ENCODE measurements at regions not wholly inside any gene's neighbourhood (a gene's known extent, or its start where the extent isn't known, plus 50 kb on each side); places are given as distances from the start of the nearest gene placed in this dataset.
A peak's percentile ranks its signal among the peaks of the same experiment; 100 is the strongest.

DNA sequence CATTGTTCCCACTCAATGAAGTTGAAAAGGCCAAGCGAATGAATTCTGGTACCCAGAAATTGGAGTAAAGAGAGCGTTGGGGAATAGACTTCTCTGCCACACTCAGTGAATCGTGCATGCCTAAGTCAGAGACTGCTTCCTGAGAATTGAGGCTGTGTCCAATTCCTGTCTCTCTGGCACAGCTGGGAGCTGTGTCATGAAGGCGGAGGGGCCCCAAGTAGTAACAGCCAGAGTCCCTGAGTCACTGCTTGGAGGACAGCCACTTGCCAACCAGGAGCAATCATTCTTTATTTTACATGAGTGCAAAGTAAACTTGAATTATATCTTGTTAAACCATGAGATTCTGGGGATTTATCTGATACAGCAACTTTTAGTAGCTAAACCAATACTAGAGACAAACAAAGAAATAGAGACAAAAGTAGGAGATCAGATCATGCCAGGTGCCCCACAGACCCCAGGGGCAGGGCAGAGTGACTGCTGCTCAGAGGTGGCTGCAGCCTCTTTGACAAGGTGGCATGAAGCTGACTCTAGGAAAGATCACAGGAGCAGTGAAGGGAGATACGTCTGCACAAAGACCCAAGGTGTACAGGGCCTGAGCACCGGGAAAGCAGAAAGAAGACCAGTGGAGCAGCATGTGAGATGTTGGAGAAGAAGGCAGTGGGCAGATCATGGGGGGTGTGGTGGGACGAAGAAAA lies 246.0 kb downstream of the GADD45G start:
- no peaks in the 10 kb centered on the region for H3K79me1 ChIP-seq (ENCODE audit: low read depth, low read length)
- H3K18ac ChIP-seq (ENCODE audit: low read length) = no peak overlapping the region
- 100% methylated on average over 1 of the region's 7 CpGs; no CpG with 5 or more reads in 1 of the 2 donors for WGBS, 2 donors (ENCODE audit: extremely low coverage in 2 of 2, insufficient read length in 2 of 2, insufficient replicate concordance in 1 of 2)

DNA sequence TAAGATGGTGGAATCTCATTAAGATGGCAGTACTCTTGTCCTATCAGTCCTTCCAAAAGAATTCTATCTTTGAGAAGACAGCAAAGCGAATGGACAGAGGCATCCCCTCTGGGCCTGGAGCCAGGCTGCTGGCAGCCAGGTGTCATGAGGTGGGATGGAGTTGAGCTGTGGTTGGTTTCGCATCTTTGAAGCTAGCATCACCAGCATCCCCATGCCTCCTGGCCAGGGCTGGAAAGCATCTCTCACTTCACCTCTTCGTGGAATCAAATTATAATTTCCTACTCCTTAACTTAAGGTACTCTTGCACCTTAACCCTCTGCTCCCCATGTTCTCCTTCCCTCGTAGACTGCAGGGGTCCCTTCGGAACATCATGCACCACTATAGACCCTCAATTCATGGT lies 248.3 kb downstream of the GADD45G start:
- no CpG with 5 or more reads among the region's 5 CpGs for WGBS, 2 donors (ENCODE audit: extremely low coverage in 2 of 2, insufficient read length in 2 of 2, insufficient replicate concordance in 1 of 2)
- DNase-seq (ENCODE audit: low spot score) = no peak

More for the DNA sequence above, 246.0 kb downstream of the GADD45G start:
- Histone ChIP-seq H2BK120ac (ENCODE audit: low read depth, low read length) (no peak overlapping the region), H4K8ac (ENCODE audit: low read depth, low read length) (no peak overlapping the region), H2AFZ (ENCODE audit: low read length) (no peak overlapping the region), H3K4me2 (ENCODE audit: insufficient read depth, low read length, poor library complexity, severe bottlenecking) (no peak overlapping the region), H3K9me3 (replicated peaks in 1 of 2; ENCODE audit: control insufficient read depth in 2 of 2, insufficient read depth in 1 of 2, low read depth in 1 of 2, low read length in 2 of 2) (peaks cover 0 to 4% of the 10 kb centered on the region in 2 donors), H3K4me3 (ENCODE audit: low read length in 2 of 2) (peak overlapping the region in 1 of 2 donors; percentile 17), H2BK5ac (ENCODE audit: low read length) (no peak overlapping the region), H2BK12ac (ENCODE audit: low read length) (no peak overlapping the region), H2AK5ac (ENCODE audit: low read depth, low read length) (no peak overlapping the region), H2BK15ac (ENCODE audit: low read length) (no peak overlapping the region), H4K91ac (ENCODE audit: low read depth, low read length, poor library complexity) (no peak overlapping the region), H3K27me3 (ENCODE audit: control insufficient read depth in 3 of 3, insufficient read depth in 3 of 3, low read depth in 1 of 3, low read length in 3 of 3) (no peaks in the 10 kb centered on the region), H3K9ac (ENCODE audit: low read depth, low read length, poor library complexity) (no peak overlapping the region), H3K4ac (ENCODE audit: low read length) (no peak overlapping the region), H3K27ac (replicated peaks; ENCODE audit: low read length) (no peak overlapping the region), H3K23ac (ENCODE audit: low read depth, low read length, poor library complexity) (no peak overlapping the region), H3K14ac (ENCODE audit: low read length) (no peak overlapping the region), H3K36me3 (replicated peaks in 1 of 2; ENCODE audit: control insufficient read depth in 2 of 2, insufficient read depth in 2 of 2, low read length in 2 of 2) (no peaks in the 10 kb centered on the region), H3K4me1 (ENCODE audit: control insufficient read depth in 2 of 2, insufficient read depth in 1 of 2, low read depth in 1 of 2, low read length in 2 of 2) (no peaks in the 10 kb centered on the region)
- DNase-seq (ENCODE audit: low spot score) = no peak

DNA sequence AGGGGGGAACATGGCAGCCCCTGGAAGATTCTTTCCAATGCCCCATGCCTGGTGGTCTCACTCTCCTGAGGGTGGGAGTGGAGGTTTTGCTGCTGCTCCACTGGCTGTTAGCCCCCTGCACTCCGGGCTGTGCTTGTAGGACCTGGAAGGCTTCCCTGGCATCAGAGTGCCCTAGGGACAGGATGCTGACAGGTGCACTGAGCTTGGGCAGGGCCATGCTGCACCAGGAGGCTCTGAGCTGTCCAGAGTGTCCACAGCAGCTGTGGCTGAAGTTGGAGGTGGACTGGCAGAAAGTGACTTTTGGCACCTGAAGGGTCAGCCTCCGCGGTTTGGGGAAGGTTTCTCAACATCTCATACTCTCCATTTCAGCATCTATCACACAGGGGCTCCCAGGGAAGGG lies 249.1 kb downstream of the GADD45G start:
- H3K4me2 ChIP-seq (ENCODE audit: insufficient read depth, low read length, poor library complexity, severe bottlenecking) = no peak overlapping the region
- H2AFZ ChIP-seq (ENCODE audit: low read length) = no peak overlapping the region
- H3K9me3 ChIP-seq (replicated peaks in 1 of 2; ENCODE audit: control insufficient read depth in 2 of 2, insufficient read depth in 1 of 2, low read depth in 1 of 2, low read length in 2 of 2) = peaks cover 0 to 2% of the 10 kb centered on the region in 2 donors
- peak overlapping the region; percentile 75 for H3K18ac ChIP-seq (ENCODE audit: low read length)
- H2AK5ac ChIP-seq (ENCODE audit: low read depth, low read length) = peak overlapping the region; percentile 50
- no peak overlapping the region for H4K8ac ChIP-seq (ENCODE audit: low read depth, low read length)
- H3K36me3 ChIP-seq (replicated peaks in 1 of 2; ENCODE audit: control insufficient read depth in 2 of 2, insufficient read depth in 2 of 2, low read length in 2 of 2) = no peaks in the 10 kb centered on the region
- H3K23ac ChIP-seq (ENCODE audit: low read depth, low read length, poor library complexity) = no peak overlapping the region
- H3K27me3 ChIP-seq (ENCODE audit: control insufficient read depth in 3 of 3, insufficient read depth in 3 of 3, low read depth in 1 of 3, low read length in 3 of 3) = no peaks in the 10 kb centered on the region
- H3K4ac ChIP-seq (ENCODE audit: low read length) = no peak overlapping the region
- no peaks in the 10 kb centered on the region for H3K79me1 ChIP-seq (ENCODE audit: low read depth, low read length)
- WGBS, 2 donors (ENCODE audit: extremely low coverage in 2 of 2, insufficient read length in 2 of 2, insufficient replicate concordance in 1 of 2) = no CpG with 5 or more reads among the region's 3 CpGs
- no peak for DNase-seq (ENCODE audit: low spot score)
- no peak overlapping the region for H2BK5ac ChIP-seq (ENCODE audit: low read length)
- no peak overlapping the region for H4K91ac ChIP-seq (ENCODE audit: low read depth, low read length, poor library complexity)
- no peak overlapping the region for H2BK120ac ChIP-seq (ENCODE audit: low read depth, low read length)
- no peaks in the 10 kb centered on the region for H3K4me1 ChIP-seq (ENCODE audit: control insufficient read depth in 2 of 2, insufficient read depth in 1 of 2, low read depth in 1 of 2, low read length in 2 of 2)
- peak overlapping the region; percentile 46 for H2BK12ac ChIP-seq (ENCODE audit: low read length)
- no peak overlapping the region for H2BK15ac ChIP-seq (ENCODE audit: low read length)
- no peak overlapping the region for H3K27ac ChIP-seq (replicated peaks; ENCODE audit: low read length)
- no peak overlapping the region for H3K14ac ChIP-seq (ENCODE audit: low read length)
- H3K9ac ChIP-seq (ENCODE audit: low read depth, low read length, poor library complexity) = no peak overlapping the region
- no peak overlapping the region for H3K4me3 ChIP-seq (ENCODE audit: low read length in 2 of 2)

More for the DNA sequence above, 248.3 kb downstream of the GADD45G start:
- H2BK5ac ChIP-seq (ENCODE audit: low read length) = no peak overlapping the region
- H3K79me1 ChIP-seq (ENCODE audit: low read depth, low read length) = no peaks in the 10 kb centered on the region
- no peaks in the 10 kb centered on the region for H3K27me3 ChIP-seq (ENCODE audit: control insufficient read depth in 3 of 3, insufficient read depth in 3 of 3, low read depth in 1 of 3, low read length in 3 of 3)
- H3K18ac ChIP-seq (ENCODE audit: low read length) = no peak overlapping the region
- H3K14ac ChIP-seq (ENCODE audit: low read length) = no peak overlapping the region
- H2BK12ac ChIP-seq (ENCODE audit: low read length) = no peak overlapping the region
- no peak overlapping the region for H3K23ac ChIP-seq (ENCODE audit: low read depth, low read length, poor library complexity)
- H3K4me2 ChIP-seq (ENCODE audit: insufficient read depth, low read length, poor library complexity, severe bottlenecking) = no peak overlapping the region
- H3K4ac ChIP-seq (ENCODE audit: low read length) = no peak overlapping the region
- no peak overlapping the region for H2BK120ac ChIP-seq (ENCODE audit: low read depth, low read length)
- H2AK5ac ChIP-seq (ENCODE audit: low read depth, low read length) = no peak overlapping the region
- no peaks in the 10 kb centered on the region for H3K36me3 ChIP-seq (replicated peaks in 1 of 2; ENCODE audit: control insufficient read depth in 2 of 2, insufficient read depth in 2 of 2, low read length in 2 of 2)
- no peak overlapping the region for H2BK15ac ChIP-seq (ENCODE audit: low read length)
- H4K8ac ChIP-seq (ENCODE audit: low read depth, low read length) = no peak overlapping the region
- no peaks in the 10 kb centered on the region for H3K4me1 ChIP-seq (ENCODE audit: control insufficient read depth in 2 of 2, insufficient read depth in 1 of 2, low read depth in 1 of 2, low read length in 2 of 2)
- H3K27ac ChIP-seq (replicated peaks; ENCODE audit: low read length) = no peak overlapping the region
- no peak overlapping the region for H3K4me3 ChIP-seq (ENCODE audit: low read length in 2 of 2)
- H3K9me3 ChIP-seq (replicated peaks in 1 of 2; ENCODE audit: control insufficient read depth in 2 of 2, insufficient read depth in 1 of 2, low read depth in 1 of 2, low read length in 2 of 2) = peaks cover 0 to 4% of the 10 kb centered on the region in 2 donors
- no peak overlapping the region for H2AFZ ChIP-seq (ENCODE audit: low read length)
- H4K91ac ChIP-seq (ENCODE audit: low read depth, low read length, poor library complexity) = no peak overlapping the region
- no peak overlapping the region for H3K9ac ChIP-seq (ENCODE audit: low read depth, low read length, poor library complexity)

DNA sequence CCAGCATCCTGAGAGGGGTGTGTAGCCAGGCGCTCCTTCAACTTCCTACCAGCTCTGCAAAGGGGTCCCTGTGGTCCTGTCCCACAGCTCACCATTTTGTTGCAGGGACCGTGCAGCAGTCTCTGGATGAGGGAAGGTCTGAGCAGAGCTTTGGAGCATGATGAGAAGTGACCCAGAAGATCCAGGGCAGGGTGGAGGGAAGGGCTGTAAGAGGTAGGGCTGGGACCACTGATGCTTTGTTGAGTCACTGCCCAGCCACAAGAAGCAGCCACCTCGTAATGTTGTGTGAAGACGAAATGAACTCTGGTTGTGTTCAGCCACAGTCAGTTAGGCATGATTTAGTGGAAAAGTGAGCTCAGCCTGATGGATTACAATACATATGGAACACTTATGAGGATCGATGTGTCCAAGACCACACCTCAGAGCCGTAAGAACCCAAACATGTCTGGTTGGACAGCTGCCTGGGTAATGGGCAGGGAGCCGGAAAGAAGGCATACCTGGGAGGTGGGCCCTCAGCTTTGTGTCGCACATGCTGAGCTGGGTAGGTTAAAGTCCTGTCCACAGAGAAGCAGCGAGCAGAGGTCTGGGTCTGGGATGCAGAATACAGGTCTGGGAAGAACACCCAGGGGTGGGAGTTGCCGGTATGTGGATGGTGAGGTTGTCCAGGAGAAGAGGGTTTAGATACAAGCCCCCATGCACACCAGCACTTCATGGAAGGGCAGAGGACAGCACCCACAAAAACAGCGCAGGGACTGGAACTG lies 250.1 kb downstream of the GADD45G start:
- H2BK12ac ChIP-seq (ENCODE audit: low read length) = no peak overlapping the region
- WGBS, 2 donors (ENCODE audit: extremely low coverage in 2 of 2, insufficient read length in 2 of 2, insufficient replicate concordance in 1 of 2) = no CpG with 5 or more reads among the region's 11 CpGs
- no peak overlapping the region for H4K8ac ChIP-seq (ENCODE audit: low read depth, low read length)
- H3K4me2 ChIP-seq (ENCODE audit: insufficient read depth, low read length, poor library complexity, severe bottlenecking) = no peak overlapping the region
- no peak overlapping the region for H2BK120ac ChIP-seq (ENCODE audit: low read depth, low read length)
- no peak overlapping the region for H3K27ac ChIP-seq (replicated peaks; ENCODE audit: low read length)
- H3K36me3 ChIP-seq (replicated peaks in 1 of 2; ENCODE audit: control insufficient read depth in 2 of 2, insufficient read depth in 2 of 2, low read length in 2 of 2) = no peaks in the 10 kb centered on the region
- H3K27me3 ChIP-seq (ENCODE audit: control insufficient read depth in 3 of 3, insufficient read depth in 3 of 3, low read depth in 1 of 3, low read length in 3 of 3) = no peaks in the 10 kb centered on the region
- no peak overlapping the region for H3K4ac ChIP-seq (ENCODE audit: low read length)
- H2BK15ac ChIP-seq (ENCODE audit: low read length) = no peak overlapping the region
- H3K18ac ChIP-seq (ENCODE audit: low read length) = no peak overlapping the region
- H3K14ac ChIP-seq (ENCODE audit: low read length) = peak overlapping the region; percentile 47
- H3K79me1 ChIP-seq (ENCODE audit: low read depth, low read length) = no peaks in the 10 kb centered on the region
- H2AK5ac ChIP-seq (ENCODE audit: low read depth, low read length) = no peak overlapping the region
- no peaks in the 10 kb centered on the region for H3K9me3 ChIP-seq (replicated peaks in 1 of 2; ENCODE audit: control insufficient read depth in 2 of 2, insufficient read depth in 1 of 2, low read depth in 1 of 2, low read length in 2 of 2)
- H3K23ac ChIP-seq (ENCODE audit: low read depth, low read length, poor library complexity) = no peak overlapping the region
- no peak overlapping the region for H2BK5ac ChIP-seq (ENCODE audit: low read length)
- no peak overlapping the region for H3K4me3 ChIP-seq (ENCODE audit: low read length in 2 of 2)
- no peak overlapping the region for H2AFZ ChIP-seq (ENCODE audit: low read length)
- no peak overlapping the region for H4K91ac ChIP-seq (ENCODE audit: low read depth, low read length, poor library complexity)
- H3K4me1 ChIP-seq (ENCODE audit: control insufficient read depth in 2 of 2, insufficient read depth in 1 of 2, low read depth in 1 of 2, low read length in 2 of 2) = no peaks in the 10 kb centered on the region
- DNase-seq (ENCODE audit: low spot score) = no peak
- peak overlapping the region; percentile 0 for H3K9ac ChIP-seq (ENCODE audit: low read depth, low read length, poor library complexity)

Data from neuronal stem cell (in vitro differentiated cells).